Muscle of leg (tissue), 3 donors: ENCODE measurements at regions not wholly inside any gene's neighbourhood (a gene's known extent, or its start where the extent isn't known, plus 50 kb on each side); places are given as distances from the start of the nearest gene placed in this dataset.
A peak's percentile ranks its signal among the peaks of the same experiment; 100 is the strongest.
"Not testable (repeated sequence)": the region's sequence is repeated elsewhere in the genome, so short reads cannot be mapped to it uniquely, and the experiment has no call there.

Experiments
- DNase-seq: peaks from one replicate; pipeline ENCODE4 v3.0.0; 2013
- H3K27ac ChIP-seq: one replicate; pipeline ENCODE4 v1.5.1; 2013; ENCODE audit warnings: mild to moderate bottlenecking, low read length, control low read depth
- H3K27me3 ChIP-seq: one replicate; pipeline ENCODE4 v1.6.1; 2013; ENCODE audit warnings: low read length; ENCODE audit not compliant: control insufficient read depth, insufficient read depth
- H3K36me3 ChIP-seq: one replicate; pipeline ENCODE4 v1.6.1; 2013; ENCODE audit warnings: low read length; ENCODE audit not compliant: control insufficient read depth, insufficient read depth
- H3K4me1 ChIP-seq: one replicate; pipeline ENCODE4 v1.6.1; 2013; ENCODE audit warnings: low read length; ENCODE audit not compliant: control insufficient read depth, insufficient read depth
- H3K4me3 ChIP-seq: one replicate; pipeline ENCODE4 v1.5.1; 2013; ENCODE audit warnings: low read length, control low read depth
- H3K9me3 ChIP-seq: replicated peaks from 2 replicates; pipeline ENCODE4 v1.6.1; 2013; ENCODE audit warnings: low read depth, low read length; ENCODE audit not compliant: control insufficient read depth
- WGBS: methylation state at CpG from one replicate; pipeline ENCODE4 v1.1.5; 2013; ENCODE audit warnings: missing lambda C conversion rate; ENCODE audit not compliant: insufficient coverage; 5-methylcytosine and 5-hydroxymethylcytosine counted together

DNA sequence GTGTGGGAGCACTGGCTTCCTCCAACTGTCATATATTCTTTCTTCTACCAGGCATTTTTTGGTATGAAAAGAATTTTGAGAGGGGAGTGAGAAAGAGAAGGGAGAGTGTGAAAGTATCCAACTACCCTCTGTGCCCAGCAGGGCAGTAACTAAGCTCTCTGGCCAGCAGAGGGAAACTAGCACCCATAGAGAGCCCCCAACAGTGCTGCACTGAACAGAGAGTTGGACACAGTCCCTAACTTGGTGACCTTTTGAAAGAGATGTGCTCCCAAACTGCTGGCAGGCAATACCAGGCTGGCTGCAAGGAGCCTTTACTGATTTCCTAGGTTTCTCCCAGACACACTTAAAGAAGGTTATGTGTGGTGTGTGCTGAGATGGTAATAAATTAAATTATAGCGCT, 118.8 kb upstream of the PBX1 start:
- H3K27me3 ChIP-seq = no peaks in the 10 kb centered on the region
- peak; percentile 46 for DNase-seq
- H3K4me3 ChIP-seq = no peak overlapping the region
- H3K9me3 ChIP-seq = no peaks in the 10 kb centered on the region
- WGBS = no CpG with 5 or more reads among the region's 1 CpG
- no peaks in the 10 kb centered on the region for H3K4me1 ChIP-seq
- no peaks in the 10 kb centered on the region for H3K36me3 ChIP-seq
- no peak overlapping the region for H3K27ac ChIP-seq

DNA sequence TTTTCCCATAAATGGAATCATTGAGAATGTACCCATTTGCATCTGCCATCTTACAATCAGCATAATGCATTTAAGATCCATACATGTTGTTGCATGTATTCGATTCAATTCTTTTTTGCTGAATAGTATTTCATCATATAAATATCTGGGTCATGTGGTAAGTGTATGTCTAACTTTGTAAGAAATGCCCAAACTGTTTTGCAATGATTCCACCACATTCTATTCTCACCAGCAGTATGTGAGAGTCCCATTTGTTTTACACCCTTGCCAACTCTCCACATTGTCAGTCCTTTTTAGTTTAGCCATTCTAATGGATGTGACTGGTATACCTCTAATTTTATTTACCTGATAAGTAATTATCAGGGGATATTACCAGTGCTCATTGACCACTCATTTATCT, 115.8 kb upstream of the PBX1 start:
- H3K9me3 ChIP-seq = no peaks in the 10 kb centered on the region
- no peaks in the 10 kb centered on the region for H3K36me3 ChIP-seq
- no peak overlapping the region for H3K4me3 ChIP-seq
- WGBS = no CpG with 5 or more reads among the region's 1 CpG
- H3K27me3 ChIP-seq = no peaks in the 10 kb centered on the region
- no peak for DNase-seq
- no peak overlapping the region for H3K27ac ChIP-seq
- no peaks in the 10 kb centered on the region for H3K4me1 ChIP-seq

DNA sequence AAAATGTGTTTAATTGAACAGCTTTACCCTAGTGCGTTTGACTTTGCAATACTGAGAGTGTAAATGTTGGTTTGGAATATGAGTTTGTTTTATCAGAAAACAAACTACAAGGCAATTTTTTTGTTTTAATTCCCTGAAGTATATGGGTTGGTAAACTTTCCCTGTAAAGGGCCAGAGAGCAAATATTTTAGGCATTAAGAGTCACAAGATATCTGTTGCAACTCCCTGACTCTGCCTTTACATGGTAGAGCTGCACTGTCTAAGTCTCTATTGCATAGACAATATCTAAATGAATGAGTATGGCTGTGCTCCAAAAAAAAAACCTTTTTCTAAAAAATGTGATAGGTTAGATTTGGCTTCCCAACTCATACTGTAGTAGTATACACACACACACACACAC, 115.1 kb upstream of the PBX1 start:
- no peak for DNase-seq
- H3K27ac ChIP-seq = no peak overlapping the region
- H3K36me3 ChIP-seq = no peaks in the 10 kb centered on the region
- H3K4me1 ChIP-seq = no peaks in the 10 kb centered on the region
- WGBS = no CpG with 5 or more reads among the region's 1 CpG
- H3K9me3 ChIP-seq = no peaks in the 10 kb centered on the region
- H3K27me3 ChIP-seq = no peaks in the 10 kb centered on the region
- no peak overlapping the region for H3K4me3 ChIP-seq

DNA sequence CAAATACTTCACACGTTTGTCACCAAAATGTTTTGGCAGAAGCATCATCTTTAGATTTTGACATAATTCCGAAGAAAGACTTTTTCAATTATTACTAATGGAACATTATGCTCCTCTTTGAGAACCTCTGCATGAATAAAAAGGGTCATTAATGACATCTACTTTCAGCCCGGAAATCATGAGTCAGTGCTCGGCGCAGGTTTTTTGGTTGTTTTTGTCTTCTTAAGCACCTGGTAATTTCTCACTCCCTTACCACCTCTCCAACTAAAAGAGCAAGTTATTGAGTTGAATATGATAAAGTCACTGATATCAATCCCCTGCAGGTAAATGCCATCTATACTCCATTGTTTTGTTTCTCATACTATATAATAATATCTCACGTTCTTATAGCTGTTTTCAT, 113.0 kb upstream of the PBX1 start:
- DNase-seq = no peak
- H3K4me1 ChIP-seq = no peaks in the 10 kb centered on the region
- no peak overlapping the region for H3K27ac ChIP-seq
- H3K36me3 ChIP-seq = no peaks in the 10 kb centered on the region
- no peak overlapping the region for H3K4me3 ChIP-seq
- H3K27me3 ChIP-seq = no peaks in the 10 kb centered on the region
- H3K9me3 ChIP-seq = no peaks in the 10 kb centered on the region
- 83% methylated on average over 2 of the region's 6 CpGs for WGBS

DNA sequence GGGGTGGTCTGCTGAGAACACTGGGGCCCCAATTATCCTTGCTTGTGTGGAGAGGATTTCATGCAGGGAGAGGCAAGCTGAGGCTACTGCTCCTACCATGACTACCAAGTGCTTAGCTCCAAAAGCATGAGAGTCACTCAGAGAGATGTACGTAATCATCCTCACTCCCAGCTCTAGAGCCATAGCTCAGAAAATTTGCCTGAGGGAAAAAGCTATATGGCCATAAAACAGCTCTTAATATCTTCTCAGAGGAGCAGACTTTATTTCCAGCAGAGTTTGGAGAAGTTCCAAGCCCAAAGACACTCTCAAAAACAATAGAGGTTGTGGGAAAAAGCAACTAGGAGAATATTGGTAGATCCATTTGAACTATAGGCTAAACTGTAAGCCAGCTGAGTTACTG, 106.4 kb upstream of the PBX1 start:
- WGBS = 29% methylated on average over 1 of the region's 1 CpG

DNA sequence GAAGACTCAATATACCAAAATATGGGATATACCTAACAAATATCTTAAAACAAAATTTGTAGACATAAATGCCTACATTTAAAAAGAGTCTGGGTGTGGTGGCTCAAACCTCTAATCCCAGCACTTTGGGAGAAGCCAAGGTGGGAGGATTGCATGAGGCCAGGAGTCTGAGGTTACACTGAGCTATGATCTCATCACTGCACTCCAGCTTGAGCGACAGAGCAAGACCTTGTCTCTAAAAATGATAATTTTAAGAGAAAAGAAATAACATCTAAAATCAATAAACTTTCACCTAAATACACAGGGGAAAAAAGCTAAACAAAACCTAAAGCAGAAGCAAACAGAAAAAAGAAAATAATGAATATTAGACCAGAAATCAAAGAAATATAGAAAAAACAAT, 102.7 kb upstream of the PBX1 start:
- no peak for DNase-seq
- H3K27me3 ChIP-seq = no peaks in the 10 kb centered on the region
- H3K9me3 ChIP-seq = no peaks in the 10 kb centered on the region
- H3K4me1 ChIP-seq = no peaks in the 10 kb centered on the region
- no peak overlapping the region for H3K4me3 ChIP-seq
- no CpG with 5 or more reads among the region's 1 CpG for WGBS
- no peak overlapping the region for H3K27ac ChIP-seq
- H3K36me3 ChIP-seq = no peaks in the 10 kb centered on the region

More for the DNA sequence above, 106.4 kb upstream of the PBX1 start:
- H3K36me3 ChIP-seq = no peaks in the 10 kb centered on the region
- no peaks in the 10 kb centered on the region for H3K27me3 ChIP-seq
- H3K4me3 ChIP-seq = no peak overlapping the region
- no peaks in the 10 kb centered on the region for H3K4me1 ChIP-seq
- no peaks in the 10 kb centered on the region for H3K9me3 ChIP-seq
- no peak overlapping the region for H3K27ac ChIP-seq
- DNase-seq = peak; percentile 8

DNA sequence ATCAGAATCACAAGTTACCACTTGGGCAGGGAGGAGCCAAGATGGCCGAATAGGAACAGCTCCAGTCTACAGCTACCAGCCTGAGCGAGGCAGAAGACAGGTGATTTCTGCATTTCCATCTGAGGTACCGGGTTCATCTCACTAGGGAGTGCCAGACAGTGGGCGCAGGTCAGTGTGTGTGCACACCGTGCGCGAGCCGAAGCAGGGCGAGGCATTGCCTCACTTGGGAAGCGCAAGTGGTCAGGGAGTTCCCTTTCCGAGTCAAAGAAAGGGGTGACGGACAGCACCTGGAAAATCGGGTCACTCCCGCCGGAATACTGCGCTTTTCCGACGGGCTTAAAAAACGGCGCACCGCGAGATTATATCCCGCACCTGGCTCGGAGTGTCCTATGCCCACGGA, 99.8 kb upstream of the PBX1 start:
- H3K27me3 ChIP-seq, H3K27ac ChIP-seq, H3K4me1 ChIP-seq, H3K9me3 ChIP-seq, H3K4me3 ChIP-seq, H3K36me3 ChIP-seq, DNase-seq: not testable (repeated sequence)
- 94% methylated on average over 23 of the region's 25 CpGs for WGBS

DNA sequence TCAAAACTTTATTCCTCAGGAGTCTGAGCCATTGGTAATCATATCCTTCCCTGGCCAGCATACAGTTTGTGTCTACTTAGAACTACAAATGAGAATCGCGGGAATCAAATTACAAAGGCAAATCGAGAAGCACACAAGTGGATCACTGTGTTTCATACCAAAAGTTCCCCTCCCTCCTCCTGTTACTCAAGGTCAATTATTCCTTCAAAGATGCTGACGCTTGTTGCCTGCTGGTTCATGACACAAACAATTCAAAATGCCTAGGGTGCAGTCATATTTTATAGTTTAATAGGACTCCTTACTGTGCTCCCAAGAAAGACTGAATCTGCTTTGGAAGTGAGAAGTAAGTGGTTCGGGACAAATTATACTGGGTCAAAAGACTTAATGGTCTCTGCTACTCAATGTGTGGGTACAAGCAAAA, 93.0 kb upstream of the PBX1 start:
- WGBS = 76% methylated on average over 3 of the region's 5 CpGs
- no peak for DNase-seq
- H3K27me3 ChIP-seq = no peaks in the 10 kb centered on the region
- no peak overlapping the region for H3K27ac ChIP-seq
- no peak overlapping the region for H3K4me3 ChIP-seq
- H3K4me1 ChIP-seq = no peaks in the 10 kb centered on the region
- no peaks in the 10 kb centered on the region for H3K36me3 ChIP-seq
- H3K9me3 ChIP-seq = no peaks in the 10 kb centered on the region

DNA sequence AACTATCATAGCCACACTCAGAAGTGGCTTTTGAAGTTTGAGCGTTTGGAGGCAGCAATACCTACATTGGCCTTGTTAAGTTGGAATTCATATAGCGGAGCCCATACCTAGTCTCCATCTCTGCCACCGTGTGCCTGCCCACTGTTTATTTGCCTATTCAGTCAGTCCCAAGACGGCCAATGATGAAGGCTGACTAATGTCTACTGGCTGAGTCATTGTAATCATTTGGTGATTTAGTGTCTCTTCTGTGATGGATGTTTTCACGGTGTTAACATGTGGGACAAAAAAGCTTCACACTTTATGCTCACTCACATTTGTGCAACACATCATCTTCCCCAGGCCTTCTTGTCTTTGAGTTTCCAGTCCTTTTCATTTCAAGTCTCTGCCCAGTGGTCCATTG, 92.6 kb upstream of the PBX1 start:
- 86% methylated on average over 3 of the region's 5 CpGs for WGBS

DNA sequence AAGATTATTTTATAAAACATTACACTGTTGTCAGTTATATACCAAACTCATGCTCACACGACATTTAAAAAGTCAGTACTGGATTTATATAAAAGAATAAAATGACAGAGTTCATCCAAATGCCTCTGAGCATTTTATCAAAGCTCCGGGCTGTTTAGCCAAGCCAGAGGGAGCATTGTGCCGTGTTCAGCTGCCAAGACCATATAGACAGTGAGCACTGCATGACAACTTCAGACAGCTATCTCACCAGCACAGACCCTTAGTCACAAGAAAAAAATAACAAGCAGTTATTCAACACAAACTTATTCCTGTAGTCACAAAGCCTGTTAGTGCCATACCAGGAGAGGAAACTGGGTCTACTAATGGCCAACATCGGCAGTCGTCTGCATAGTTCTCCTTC, 88.0 kb upstream of the PBX1 start:
- 72% methylated on average over 4 of the region's 5 CpGs for WGBS
- DNase-seq = peak; percentile 12
- Histone ChIP-seq H3K4me3 (no peak overlapping the region), H3K27me3 (no peaks in the 10 kb centered on the region), H3K36me3 (no peaks in the 10 kb centered on the region), H3K27ac (no peak overlapping the region), H3K4me1 (no peaks in the 10 kb centered on the region), H3K9me3 (no peaks in the 10 kb centered on the region)

More for the DNA sequence above, 92.6 kb upstream of the PBX1 start:
- DNase-seq = no peak
- no peaks in the 10 kb centered on the region for H3K36me3 ChIP-seq
- no peaks in the 10 kb centered on the region for H3K9me3 ChIP-seq
- no peaks in the 10 kb centered on the region for H3K27me3 ChIP-seq
- H3K4me1 ChIP-seq = no peaks in the 10 kb centered on the region
- H3K27ac ChIP-seq = no peak overlapping the region
- no peak overlapping the region for H3K4me3 ChIP-seq

DNA sequence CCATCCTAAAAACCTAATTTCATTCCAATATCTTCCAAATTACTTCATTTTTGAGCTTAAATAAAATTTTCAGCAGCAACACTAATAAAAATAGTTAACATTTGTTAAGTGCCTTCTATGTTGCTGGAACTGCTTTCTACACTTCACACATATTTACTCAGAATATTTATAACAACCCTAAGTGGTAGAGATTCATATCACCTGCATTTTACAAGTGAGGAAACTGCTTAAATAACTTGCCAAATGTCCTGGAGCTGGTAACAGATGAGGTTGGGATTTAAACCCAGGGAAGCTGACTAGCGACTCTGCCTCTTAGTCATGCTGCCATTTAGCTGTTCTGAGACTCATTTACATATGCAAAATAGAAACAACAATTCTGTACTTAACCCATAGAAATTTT, 86.1 kb upstream of the PBX1 start:
- Histone ChIP-seq H3K36me3 (no peaks in the 10 kb centered on the region), H3K4me3 (no peak overlapping the region), H3K27ac (no peak overlapping the region), H3K9me3 (no peaks in the 10 kb centered on the region), H3K27me3 (no peaks in the 10 kb centered on the region), H3K4me1 (no peaks in the 10 kb centered on the region)
- no peak for DNase-seq
- no CpG with 5 or more reads among the region's 1 CpG for WGBS
